ENCODE measurements at regions not wholly inside any gene's neighbourhood (a gene's known extent, or its start where the extent isn't known, plus 50 kb on each side); places are given as distances from the start of the nearest gene placed in this dataset.

GRCh38 chr12:47560415-47560814 is 145.4 kb downstream of the RPAP3 start:
- WGBS = 100% methylated on average over 2 of the region's 2 CpGs
- Histone ChIP-seq H3K4me3 (ENCODE audit: low read length) (no peak overlapping the region), H3K36me3 (ENCODE audit: insufficient read depth, low read length) (no peaks in the 10 kb centered on the region), H3K27me3 (ENCODE audit: insufficient read depth, low read length) (no peaks in the 10 kb centered on the region), H3K27ac (ENCODE audit: low read depth, low read length) (no peak overlapping the region), H3K9ac (ENCODE audit: low read depth, low read length) (no peak overlapping the region), H3K4me1 (ENCODE audit: insufficient read depth, low read length) (peaks cover 16% of the 10 kb centered on the region; the same call in 1 of the 2 replicates), H3K9me3 (ENCODE audit: insufficient read depth, low read depth, low read length) (0 out of 2 replicates have a peak, but pooled peaks cover 4% of the 10 kb centered on the region)

GRCh38 chr12:47558625-47559345 is 147.0 kb downstream of the RPAP3 start:
- H3K36me3 ChIP-seq (ENCODE audit: insufficient read depth, low read length) = no peaks in the 10 kb centered on the region
- WGBS = 87% methylated on average over 5 of the region's 5 CpGs
- H3K9ac ChIP-seq (ENCODE audit: low read depth, low read length) = no peak overlapping the region
- H3K4me3 ChIP-seq (ENCODE audit: low read length) = no peak overlapping the region
- peaks cover 16% of the 10 kb centered on the region; the same call in 1 of the 2 replicates for H3K4me1 ChIP-seq (ENCODE audit: insufficient read depth, low read length)
- 0 out of 2 replicates have a peak, but pooled peaks cover 4% of the 10 kb centered on the region for H3K9me3 ChIP-seq (ENCODE audit: insufficient read depth, low read depth, low read length)
- no peak overlapping the region for H3K27ac ChIP-seq (ENCODE audit: low read depth, low read length)
- H3K27me3 ChIP-seq (ENCODE audit: insufficient read depth, low read length) = no peaks in the 10 kb centered on the region

- Histone ChIP-seq H3K36me3 (ENCODE audit: insufficient read depth, low read length) (no peaks in the 10 kb centered on the region), H3K4me3 (ENCODE audit: low read length) (no peak overlapping the region), H3K27me3 (ENCODE audit: insufficient read depth, low read length) (no peaks in the 10 kb centered on the region), H3K9ac (ENCODE audit: low read depth, low read length) (no peak overlapping the region), H3K4me1 (ENCODE audit: insufficient read depth, low read length) (peaks cover 16% of the 10 kb centered on the region; the same call in 1 of the 2 replicates), H3K27ac (ENCODE audit: low read depth, low read length) (no peak overlapping the region), H3K9me3 (ENCODE audit: insufficient read depth, low read depth, low read length) (peaks cover 9% of the 10 kb centered on the region; the same call in 1 of the 2 replicates)
- 89% methylated on average over 5 of the region's 5 CpGs for WGBS
Measured at GRCh38 chr12:47557386-47557785, 148.4 kb downstream of the RPAP3 start.

- Histone ChIP-seq H3K27me3 (ENCODE audit: insufficient read depth, low read length) (no peaks in the 10 kb centered on the region), H3K9me3 (ENCODE audit: insufficient read depth, low read depth, low read length) (peaks cover 9% of the 10 kb centered on the region; the same call in 1 of the 2 replicates), H3K4me3 (ENCODE audit: low read length) (no peak overlapping the region), H3K9ac (ENCODE audit: low read depth, low read length) (no peak overlapping the region), H3K36me3 (ENCODE audit: insufficient read depth, low read length) (no peaks in the 10 kb centered on the region), H3K4me1 (ENCODE audit: insufficient read depth, low read length) (peaks cover 16% of the 10 kb centered on the region; the same call in 1 of the 2 replicates), H3K27ac (ENCODE audit: low read depth, low read length) (no peak overlapping the region)
- 85% methylated on average over 4 of the region's 4 CpGs for WGBS
Measured at GRCh38 chr12:47556261-47557030, 149.4 kb downstream of the RPAP3 start.

GRCh38 chr12:47554046-47554653 is 151.7 kb downstream of the RPAP3 start:
- no peaks in the 10 kb centered on the region for H3K27me3 ChIP-seq (ENCODE audit: insufficient read depth, low read length)
- no peak overlapping the region for H3K27ac ChIP-seq (ENCODE audit: low read depth, low read length)
- no peaks in the 10 kb centered on the region for H3K36me3 ChIP-seq (ENCODE audit: insufficient read depth, low read length)
- no peak overlapping the region for H3K9ac ChIP-seq (ENCODE audit: low read depth, low read length)
- H3K4me1 ChIP-seq (ENCODE audit: insufficient read depth, low read length) = peaks cover 16% of the 10 kb centered on the region; the same call in 1 of the 2 replicates
- peaks cover 9% of the 10 kb centered on the region; the same call in 1 of the 2 replicates for H3K9me3 ChIP-seq (ENCODE audit: insufficient read depth, low read depth, low read length)
- 95% methylated on average over 2 of the region's 3 CpGs for WGBS
- no peak overlapping the region for H3K4me3 ChIP-seq (ENCODE audit: low read length)

GRCh38 chr12:47553266-47553665 is 152.6 kb downstream of the RPAP3 start:
- no peak overlapping the region for H3K4me3 ChIP-seq (ENCODE audit: low read length)

GRCh38 chr12:47551426-47551851 is 154.4 kb downstream of the RPAP3 start:
- H3K27me3 ChIP-seq (ENCODE audit: insufficient read depth, low read length) = no peaks in the 10 kb centered on the region
- H3K4me1 ChIP-seq (ENCODE audit: insufficient read depth, low read length) = peaks cover 3% of the 10 kb centered on the region
- H3K36me3 ChIP-seq (ENCODE audit: insufficient read depth, low read length) = no peaks in the 10 kb centered on the region
- H3K27ac ChIP-seq (ENCODE audit: low read depth, low read length) = no peak overlapping the region
- WGBS = 90% methylated on average over 3 of the region's 3 CpGs
- H3K9me3 ChIP-seq (ENCODE audit: insufficient read depth, low read depth, low read length) = peaks cover 7% of the 10 kb centered on the region; the same call in 1 of the 2 replicates
- H3K9ac ChIP-seq (ENCODE audit: low read depth, low read length) = no peak overlapping the region
- H3K4me3 ChIP-seq (ENCODE audit: low read length) = no peak overlapping the region

More at GRCh38 chr12:47553266-47553665, 152.6 kb downstream of the RPAP3 start:
- H3K27ac ChIP-seq (ENCODE audit: low read depth, low read length) = no peak overlapping the region
- no peak overlapping the region for H3K9ac ChIP-seq (ENCODE audit: low read depth, low read length)
- peaks cover 9% of the 10 kb centered on the region; the same call in 1 of the 2 replicates for H3K9me3 ChIP-seq (ENCODE audit: insufficient read depth, low read depth, low read length)
- H3K36me3 ChIP-seq (ENCODE audit: insufficient read depth, low read length) = no peaks in the 10 kb centered on the region
- no peaks in the 10 kb centered on the region for H3K27me3 ChIP-seq (ENCODE audit: insufficient read depth, low read length)
- H3K4me1 ChIP-seq (ENCODE audit: insufficient read depth, low read length) = peaks cover 16% of the 10 kb centered on the region; the same call in 1 of the 2 replicates
- 95% methylated on average over 3 of the region's 3 CpGs for WGBS

- H3K4me1 ChIP-seq (ENCODE audit: insufficient read depth, low read length) = no peaks in the 10 kb centered on the region; the same call in 1 of the 2 replicates
- no peaks in the 10 kb centered on the region for H3K36me3 ChIP-seq (ENCODE audit: insufficient read depth, low read length)
- no peak overlapping the region for H3K27ac ChIP-seq (ENCODE audit: low read depth, low read length)
- no peak overlapping the region for H3K9ac ChIP-seq (ENCODE audit: low read depth, low read length)
- H3K4me3 ChIP-seq (ENCODE audit: low read length) = no peak overlapping the region
- no peaks in the 10 kb centered on the region for H3K27me3 ChIP-seq (ENCODE audit: insufficient read depth, low read length)
- WGBS = 96% methylated on average over 3 of the region's 3 CpGs
- peaks cover 5% of the 10 kb centered on the region; the same call in 1 of the 2 replicates for H3K9me3 ChIP-seq (ENCODE audit: insufficient read depth, low read depth, low read length)
Measured at GRCh38 chr12:47549258-47549657, 156.6 kb downstream of the RPAP3 start.

GRCh38 chr12:47548401-47548800 is 157.4 kb downstream of the RPAP3 start:
- Histone ChIP-seq H3K9me3 (ENCODE audit: insufficient read depth, low read depth, low read length) (peaks cover 3% of the 10 kb centered on the region; the same call in 1 of the 2 replicates), H3K27me3 (ENCODE audit: insufficient read depth, low read length) (no peaks in the 10 kb centered on the region), H3K9ac (ENCODE audit: low read depth, low read length) (no peak overlapping the region), H3K27ac (ENCODE audit: low read depth, low read length) (no peak overlapping the region), H3K36me3 (ENCODE audit: insufficient read depth, low read length) (no peaks in the 10 kb centered on the region), H3K4me1 (ENCODE audit: insufficient read depth, low read length) (no peaks in the 10 kb centered on the region; the same call in 1 of the 2 replicates), H3K4me3 (ENCODE audit: low read length) (no peak overlapping the region)

- no peaks in the 10 kb centered on the region for H3K9me3 ChIP-seq (ENCODE audit: insufficient read depth, low read depth, low read length)
- no peaks in the 10 kb centered on the region for H3K27me3 ChIP-seq (ENCODE audit: insufficient read depth, low read length)
- 82% methylated on average over 5 of the region's 6 CpGs for whole genome bisulfite sequencing
- H3K4me1 ChIP-seq (ENCODE audit: insufficient read depth, low read length) = no peaks in the 10 kb centered on the region; the same call in 1 of the 2 replicates
- H3K27ac ChIP-seq (ENCODE audit: low read depth, low read length) = no peak overlapping the region
- no peak overlapping the region for H3K9ac ChIP-seq (ENCODE audit: low read depth, low read length)
- H3K4me3 ChIP-seq (ENCODE audit: low read length) = no peak overlapping the region
- H3K36me3 ChIP-seq (ENCODE audit: insufficient read depth, low read length) = no peaks in the 10 kb centered on the region
Measured at GRCh38 chr12:47547077-47547476, 158.8 kb downstream of the RPAP3 start.
